ENCODE measurements at regions not wholly inside any gene's neighbourhood (a gene's known extent, or its start where the extent isn't known, plus 50 kb on each side); places are given as distances from the start of the nearest gene placed in this dataset.

- intact Hi-C loops (cut with DNase I), result no loop called here
- H3K4me1 ChIP-seq (ENCODE audit: control insufficient read depth, insufficient read depth, low read length), result no peaks in the 10 kb centered on the region
- no peaks in the 10 kb centered on the region for H3K9me3 ChIP-seq (ENCODE audit: control insufficient read depth, low read length)
- no peak for DNase-seq
- H3K27me3 ChIP-seq (ENCODE audit: control insufficient read depth, insufficient read depth), result no peaks in the 10 kb centered on the region
- no peak overlapping the region for H3K4me3 ChIP-seq (ENCODE audit: low read length)
- no peak overlapping the region for H3K27ac ChIP-seq (ENCODE audit: low read length)
- ATAC-seq, result no peak
- WGBS, result 88% methylated on average over 4 of the region's 4 CpGs
Measured at GRCh38 chr12:89966495-89967240, 258.0 kb upstream of the ATP2B1 start.

DNA sequence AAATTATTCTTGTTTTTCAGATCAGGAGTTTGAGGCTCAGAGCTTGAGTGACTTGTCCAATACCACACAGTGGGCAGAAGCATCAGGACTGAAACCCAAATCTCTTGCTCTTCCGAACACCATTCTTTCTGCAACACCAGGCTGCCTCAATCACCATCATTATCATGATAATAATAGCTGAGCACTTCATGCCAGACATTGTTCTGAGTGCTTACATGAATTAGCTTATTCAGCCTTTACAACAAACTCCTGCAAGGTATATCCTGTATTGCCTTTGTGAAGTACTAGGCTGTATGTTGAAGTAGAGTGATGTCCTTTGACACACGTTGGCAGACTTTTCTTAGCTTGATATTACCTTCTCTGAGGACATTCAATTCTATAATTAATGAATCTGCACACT lies 257.4 kb upstream of the ATP2B1 start:
- Histone ChIP-seq H3K4me1 (ENCODE audit: control insufficient read depth, insufficient read depth, low read length) (no peaks in the 10 kb centered on the region), H3K27ac (ENCODE audit: low read length) (no peak overlapping the region), H3K9me3 (ENCODE audit: control insufficient read depth, low read length) (no peaks in the 10 kb centered on the region), H3K27me3 (ENCODE audit: control insufficient read depth, insufficient read depth) (no peaks in the 10 kb centered on the region), H3K4me3 (ENCODE audit: low read length) (no peak overlapping the region)
- DNase-seq (no peak), ATAC-seq (no peak)
- 83% methylated on average over 2 of the region's 2 CpGs for WGBS
- intact Hi-C loops (cut with DNase I), result no loop called here

DNA sequence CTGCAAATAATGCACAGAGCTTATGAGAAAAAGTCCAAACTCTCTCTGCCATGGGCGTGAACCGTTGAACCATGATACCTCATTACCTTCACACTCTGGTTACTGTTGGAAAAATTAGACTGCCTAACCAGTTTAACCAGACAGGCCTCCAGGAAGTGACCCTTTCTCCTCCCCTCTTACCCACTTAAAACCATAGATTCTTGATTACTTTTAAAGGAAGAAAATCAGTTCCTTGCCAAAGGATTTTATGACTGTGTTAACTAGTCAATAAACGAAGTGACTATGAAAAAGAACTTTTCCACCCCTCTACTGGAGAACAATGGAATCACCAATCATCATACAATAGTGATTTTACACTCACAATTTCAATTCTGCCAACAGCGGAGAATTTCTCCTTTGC lies 254.0 kb upstream of the ATP2B1 start:
- Histone ChIP-seq H3K27ac (ENCODE audit: low read length) (no peak overlapping the region), H3K4me3 (ENCODE audit: low read length) (no peak overlapping the region), H3K4me1 (ENCODE audit: control insufficient read depth, insufficient read depth, low read length) (no peaks in the 10 kb centered on the region), H3K27me3 (ENCODE audit: control insufficient read depth, insufficient read depth) (no peaks in the 10 kb centered on the region), H3K9me3 (ENCODE audit: control insufficient read depth, low read length) (no peaks in the 10 kb centered on the region)
- DNase-seq (no peak), ATAC-seq (no peak)
- 89% methylated on average over 4 of the region's 4 CpGs for WGBS
- intact Hi-C loops (cut with DNase I), result no loop called here

DNA sequence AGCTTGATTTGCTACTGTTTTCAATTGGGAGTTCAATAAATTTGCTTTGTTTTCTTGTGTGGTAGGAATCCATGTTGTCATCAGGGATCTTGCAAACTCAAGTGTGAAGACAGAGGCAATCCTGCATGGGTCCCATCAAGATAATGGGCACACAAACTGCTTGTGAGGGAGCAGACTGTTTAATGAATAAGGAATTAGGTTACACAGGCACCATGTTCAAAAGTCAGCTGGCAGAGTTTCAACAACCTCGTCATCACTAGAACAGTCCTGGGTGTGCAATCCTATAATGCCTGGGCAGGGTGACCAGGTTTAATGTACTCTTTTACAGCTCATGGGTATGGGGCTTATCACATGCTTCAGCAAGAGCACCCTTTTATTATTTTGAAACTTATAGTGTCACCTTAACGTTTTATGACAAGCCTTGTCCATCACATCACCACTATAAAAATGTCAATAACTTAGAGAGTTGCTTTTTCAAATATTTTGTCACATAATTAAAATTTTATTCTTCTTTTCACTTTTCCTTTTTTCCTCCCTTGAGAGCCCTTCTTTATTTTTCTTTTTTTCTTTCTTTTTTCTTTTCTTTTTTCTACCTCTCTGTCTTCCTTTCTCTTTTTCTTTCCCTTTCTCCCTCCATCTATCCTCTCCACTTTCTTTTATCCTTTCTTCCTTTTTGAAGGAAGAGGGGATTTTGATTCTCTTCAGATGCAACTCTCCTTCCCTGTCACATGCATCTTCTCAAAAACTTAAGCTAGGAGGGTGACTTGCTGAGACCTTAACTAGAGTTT lies 252.2 kb upstream of the ATP2B1 start:
- Histone ChIP-seq H3K4me3 (ENCODE audit: low read length) (no peak overlapping the region), H3K9me3 (ENCODE audit: control insufficient read depth, low read length) (no peaks in the 10 kb centered on the region), H3K4me1 (ENCODE audit: control insufficient read depth, insufficient read depth, low read length) (no peaks in the 10 kb centered on the region), H3K27ac (ENCODE audit: low read length) (no peak overlapping the region), H3K27me3 (ENCODE audit: control insufficient read depth, insufficient read depth) (no peaks in the 10 kb centered on the region)
- DNase-seq (no peak), ATAC-seq (no peak)
- 69% methylated on average over 2 of the region's 2 CpGs for WGBS
- intact Hi-C loops (cut with DNase I), result no loop called here

DNA sequence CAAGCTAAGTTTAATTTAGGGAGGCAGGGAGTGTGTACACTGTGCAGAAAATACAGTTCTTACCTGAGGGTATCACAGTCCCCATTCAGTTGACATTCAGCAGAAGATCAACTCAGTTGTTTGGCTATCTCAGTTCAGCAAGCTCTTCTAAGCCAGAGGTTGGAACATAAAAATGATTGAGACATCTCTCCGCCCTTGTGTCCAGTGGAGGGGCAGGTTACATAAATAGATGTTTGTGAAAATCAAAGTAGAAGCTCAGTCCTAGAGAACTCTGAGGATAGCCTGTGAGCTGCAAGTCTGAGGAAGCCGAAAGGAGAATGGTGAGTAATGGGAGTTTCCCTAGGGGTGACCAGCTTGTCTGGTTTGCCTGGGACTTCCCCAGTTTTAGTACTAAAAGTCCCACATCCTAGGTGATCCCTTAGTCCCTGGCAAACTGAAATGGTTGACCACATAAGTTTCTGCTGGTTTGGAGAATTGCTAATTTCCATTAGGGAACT lies 251.4 kb upstream of the ATP2B1 start:
- WGBS, result 77% methylated on average over 2 of the region's 2 CpGs
- H3K27me3 ChIP-seq (ENCODE audit: control insufficient read depth, insufficient read depth), result no peaks in the 10 kb centered on the region
- DNase-seq, result no peak

DNA sequence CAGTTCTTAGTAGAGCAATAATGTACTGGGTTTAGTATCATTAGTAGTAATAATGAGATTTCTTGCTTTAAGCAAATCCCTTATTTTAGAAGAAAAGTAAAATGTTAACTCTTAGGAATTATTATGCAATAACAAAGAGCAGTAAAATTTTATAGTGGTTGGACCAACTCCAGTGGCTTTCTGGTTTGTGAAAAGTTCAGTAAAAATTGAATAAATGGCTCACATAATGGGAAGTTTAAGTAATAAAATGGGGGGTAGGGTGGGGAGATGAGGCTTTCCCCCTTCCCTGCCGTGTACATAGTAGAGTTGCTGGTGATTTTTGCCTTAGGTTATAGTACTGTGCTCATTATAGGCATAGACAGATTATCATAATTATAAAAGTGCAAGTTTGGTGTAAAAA lies 250.5 kb upstream of the ATP2B1 start:
- Histone ChIP-seq H3K27ac (ENCODE audit: low read length) (no peak overlapping the region), H3K4me1 (ENCODE audit: control insufficient read depth, insufficient read depth, low read length) (no peaks in the 10 kb centered on the region), H3K27me3 (ENCODE audit: control insufficient read depth, insufficient read depth) (no peaks in the 10 kb centered on the region), H3K9me3 (ENCODE audit: control insufficient read depth, low read length) (no peaks in the 10 kb centered on the region), H3K4me3 (ENCODE audit: low read length) (no peak overlapping the region)
- 97% methylated on average over 1 of the region's 1 CpG for WGBS
- intact Hi-C loops (cut with DNase I), result no loop called here
- ATAC-seq, result no peak
- DNase-seq, result no peak

More for the DNA sequence above, 251.4 kb upstream of the ATP2B1 start:
- Histone ChIP-seq H3K4me1 (ENCODE audit: control insufficient read depth, insufficient read depth, low read length) (no peaks in the 10 kb centered on the region), H3K9me3 (ENCODE audit: control insufficient read depth, low read length) (no peaks in the 10 kb centered on the region), H3K4me3 (ENCODE audit: low read length) (no peak overlapping the region), H3K27ac (ENCODE audit: low read length) (no peak overlapping the region)
- no peak for ATAC-seq
- intact Hi-C loops (cut with DNase I), result no loop called here

- DNase-seq (no peak), ATAC-seq (no peak)
- WGBS, result 85% methylated on average over 3 of the region's 3 CpGs
- Histone ChIP-seq H3K4me3 (ENCODE audit: low read length) (no peak overlapping the region), H3K9me3 (ENCODE audit: control insufficient read depth, low read length) (no peaks in the 10 kb centered on the region), H3K4me1 (ENCODE audit: control insufficient read depth, insufficient read depth, low read length) (peaks cover 1% of the 10 kb centered on the region), H3K27ac (ENCODE audit: low read length) (no peak overlapping the region), H3K27me3 (ENCODE audit: control insufficient read depth, insufficient read depth) (no peaks in the 10 kb centered on the region)
- intact Hi-C loops (cut with DNase I), result no loop called here
Measured at GRCh38 chr12:89954259-89954658, 245.6 kb upstream of the ATP2B1 start.

DNA sequence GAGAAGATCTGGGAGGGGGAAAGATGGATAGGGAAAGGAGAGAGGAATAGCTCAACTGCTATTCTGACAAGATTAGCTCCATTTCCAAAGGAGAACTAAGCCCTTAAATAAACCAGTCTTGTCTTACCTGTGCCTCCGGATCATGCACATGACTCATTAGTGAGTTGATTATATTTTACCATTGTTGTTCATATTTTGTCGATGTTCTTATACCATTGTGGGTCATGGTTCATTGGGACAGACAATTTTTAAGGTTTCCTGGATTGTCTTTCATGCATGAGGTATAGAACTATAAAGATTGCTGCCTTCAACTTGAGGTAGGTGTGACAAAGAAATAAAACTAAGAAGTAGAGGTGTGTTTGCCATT lies 243.0 kb upstream of the ATP2B1 start:
- ATAC-seq, result no peak
- WGBS, result 98% methylated on average over 2 of the region's 2 CpGs
- no peaks in the 10 kb centered on the region for H3K27me3 ChIP-seq (ENCODE audit: control insufficient read depth, insufficient read depth)
- no peak overlapping the region for H3K4me3 ChIP-seq (ENCODE audit: low read length)
- intact Hi-C loops (cut with DNase I), result no loop called here
- no peaks in the 10 kb centered on the region for H3K9me3 ChIP-seq (ENCODE audit: control insufficient read depth, low read length)
- H3K27ac ChIP-seq (ENCODE audit: low read length), result no peak overlapping the region
- peaks cover 1% of the 10 kb centered on the region for H3K4me1 ChIP-seq (ENCODE audit: control insufficient read depth, insufficient read depth, low read length)
- no peak for DNase-seq

DNA sequence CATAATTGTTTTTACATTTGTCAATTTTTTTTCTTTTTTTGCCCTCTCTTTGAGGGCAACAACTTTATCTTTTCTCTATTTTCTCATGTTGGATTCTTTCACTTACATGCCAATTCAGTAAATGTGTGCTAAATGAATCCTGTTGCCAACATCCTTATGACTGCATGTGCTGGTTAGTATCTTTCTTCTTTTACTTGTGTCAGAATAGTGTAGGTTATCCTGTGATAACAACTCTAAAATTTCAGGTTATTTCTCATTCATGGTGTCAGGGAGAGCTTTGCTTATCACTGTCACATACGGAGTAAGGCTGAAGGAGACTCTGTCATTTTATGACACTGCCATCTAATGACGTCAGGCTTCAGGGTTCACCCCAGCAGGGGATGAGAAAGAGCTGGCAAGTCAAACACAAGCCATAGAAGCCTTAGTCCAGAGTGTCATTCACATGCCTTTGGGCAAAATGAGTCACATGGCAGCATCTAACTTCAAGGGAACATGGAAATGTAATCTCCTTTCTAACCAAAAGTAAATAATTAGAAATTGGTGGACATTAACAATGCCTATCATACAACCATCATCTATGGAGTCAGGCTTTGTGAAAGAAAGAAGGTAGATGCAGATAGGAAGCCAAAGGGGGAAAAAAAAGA lies 242.5 kb upstream of the ATP2B1 start:
- no peaks in the 10 kb centered on the region for H3K9me3 ChIP-seq (ENCODE audit: control insufficient read depth, low read length)
- 51% methylated on average over 2 of the region's 2 CpGs for WGBS
- no peak for DNase-seq

DNA sequence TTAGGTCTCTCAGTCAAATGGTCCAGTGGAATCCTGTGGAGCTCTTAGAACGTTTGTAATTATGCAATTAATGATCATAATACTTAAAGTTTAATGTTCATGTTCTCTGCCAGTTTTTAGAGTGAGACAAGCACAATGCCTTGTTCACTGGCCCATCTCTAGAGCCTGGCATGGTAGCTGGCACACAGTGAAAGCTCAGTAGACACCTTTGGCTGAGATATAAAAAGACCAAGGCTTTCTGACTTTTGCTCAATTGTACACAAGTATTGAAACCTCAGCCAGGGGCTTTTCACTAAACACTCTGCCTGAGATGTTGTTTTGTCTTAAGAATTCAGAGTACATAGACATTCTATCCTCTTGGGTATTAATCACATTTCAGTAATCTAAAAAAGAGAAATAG lies 241.8 kb upstream of the ATP2B1 start:
- Histone ChIP-seq H3K27me3 (ENCODE audit: control insufficient read depth, insufficient read depth) (no peaks in the 10 kb centered on the region), H3K4me3 (ENCODE audit: low read length) (no peak overlapping the region), H3K9me3 (ENCODE audit: control insufficient read depth, low read length) (no peaks in the 10 kb centered on the region), H3K4me1 (ENCODE audit: control insufficient read depth, insufficient read depth, low read length) (peaks cover 1% of the 10 kb centered on the region), H3K27ac (ENCODE audit: low read length) (no peak overlapping the region)
- no peak for DNase-seq
- no peak for ATAC-seq
- 22% methylated on average over 1 of the region's 1 CpG for WGBS
- intact Hi-C loops (cut with DNase I), result no loop called here

More for the DNA sequence above, 242.5 kb upstream of the ATP2B1 start:
- Histone ChIP-seq H3K4me3 (ENCODE audit: low read length) (no peak overlapping the region), H3K27ac (ENCODE audit: low read length) (no peak overlapping the region), H3K27me3 (ENCODE audit: control insufficient read depth, insufficient read depth) (no peaks in the 10 kb centered on the region), H3K4me1 (ENCODE audit: control insufficient read depth, insufficient read depth, low read length) (peaks cover 1% of the 10 kb centered on the region)
- intact Hi-C loops (cut with DNase I), result no loop called here
- ATAC-seq, result no peak
